HFFc6 (cell line): ENCODE measurements at regions not wholly inside any gene's neighbourhood (a gene's known extent, or its start where the extent isn't known, plus 50 kb on each side); places are given as distances from the start of the nearest gene placed in this dataset.

ENCODE experiments used
- DNase-seq: peaks from one replicate; pipeline ENCODE4 v3.0.0-alpha.2; 2018
- H3K27ac Mint-ChIP-seq: 2 replicates; pipeline ENCODE4 v1.8.0; 2020; ENCODE audit warnings: mild to moderate bottlenecking, mixed read lengths
- H3K27me3 Mint-ChIP-seq: 2 replicates; pipeline ENCODE4 v1.8.0; 2021; ENCODE audit warnings: mild to moderate bottlenecking, moderate library complexity, mixed read lengths; ENCODE audit not compliant: insufficient read depth
- H3K36me3 Mint-ChIP-seq: 2 replicates; pipeline ENCODE4 v1.8.0; 2021; ENCODE audit warnings: low read depth, mixed read lengths
- H3K4me1 Mint-ChIP-seq: 2 replicates; pipeline ENCODE4 v1.8.0; 2020; ENCODE audit warnings: low read depth, mixed read lengths
- H3K4me3 Mint-ChIP-seq: 2 replicates; pipeline ENCODE4 v1.8.0; 2020; ENCODE audit warnings: mild to moderate bottlenecking, moderate library complexity, mixed read lengths
- H3K9me3 Mint-ChIP-seq: 2 replicates; pipeline ENCODE4 v1.8.0; 2020; ENCODE audit warnings: mild to moderate bottlenecking, mixed read lengths
- TF ChIP-seq, protein P1 (sequence below): fragments of 200-600 bp; sonication (generic); IDR thresholded peaks from 2 replicates; pipeline ENCODE4 v1.5.0; 2021; ENCODE audit warnings: antibody characterized with exemption, mild to moderate bottlenecking

DNA sequence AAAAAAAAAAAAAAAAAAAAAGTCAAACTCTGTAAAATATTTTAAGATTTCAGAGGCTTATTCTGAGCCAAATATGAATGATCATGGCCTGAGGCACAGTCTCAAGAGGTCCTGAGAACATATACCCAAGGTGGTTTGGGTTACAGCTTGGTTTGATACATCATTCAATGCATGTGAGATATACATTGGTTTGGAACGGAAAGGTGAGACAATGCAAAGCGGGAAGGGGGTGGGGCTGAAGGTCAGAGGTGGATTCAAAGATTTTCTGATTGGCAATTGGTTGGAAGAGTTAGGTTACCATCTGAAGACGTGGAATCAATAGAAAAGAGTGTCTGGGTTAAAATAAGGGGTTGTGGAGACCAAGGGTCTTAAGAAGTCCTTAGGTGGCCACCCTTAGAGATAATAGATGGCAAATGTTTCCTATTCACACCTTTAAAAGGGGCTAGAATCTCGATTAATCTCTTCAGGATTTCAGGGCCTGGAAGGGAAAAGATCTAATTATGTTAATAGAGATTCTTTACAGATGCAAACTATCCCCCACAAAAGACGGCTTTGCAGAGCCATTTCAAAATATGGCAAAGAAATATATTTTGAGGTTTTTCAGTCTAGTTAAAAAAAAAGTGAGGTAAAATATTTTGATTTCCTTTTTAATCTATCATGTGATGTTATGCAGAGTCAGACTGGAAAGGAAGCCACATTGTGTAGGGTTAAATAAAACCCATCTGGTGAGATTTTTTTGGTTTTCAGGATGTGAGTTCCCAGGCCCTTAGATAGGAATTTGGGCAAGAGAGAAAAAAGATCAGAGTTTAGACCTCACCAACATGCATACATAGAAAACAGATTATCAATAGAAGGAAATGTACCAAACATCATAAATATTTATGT, 173.8 kb upstream of the CNOT2 start:
- H3K27me3 Mint-ChIP-seq = peaks cover 3% of the 10 kb centered on the region; the same call in 1 of the 2 replicates
- H3K4me3 Mint-ChIP-seq = no peak overlapping the region
- peaks cover 5% of the 10 kb centered on the region; the same call in 1 of the 2 replicates for H3K9me3 Mint-ChIP-seq
- TF ChIP-seq, protein P1, sequence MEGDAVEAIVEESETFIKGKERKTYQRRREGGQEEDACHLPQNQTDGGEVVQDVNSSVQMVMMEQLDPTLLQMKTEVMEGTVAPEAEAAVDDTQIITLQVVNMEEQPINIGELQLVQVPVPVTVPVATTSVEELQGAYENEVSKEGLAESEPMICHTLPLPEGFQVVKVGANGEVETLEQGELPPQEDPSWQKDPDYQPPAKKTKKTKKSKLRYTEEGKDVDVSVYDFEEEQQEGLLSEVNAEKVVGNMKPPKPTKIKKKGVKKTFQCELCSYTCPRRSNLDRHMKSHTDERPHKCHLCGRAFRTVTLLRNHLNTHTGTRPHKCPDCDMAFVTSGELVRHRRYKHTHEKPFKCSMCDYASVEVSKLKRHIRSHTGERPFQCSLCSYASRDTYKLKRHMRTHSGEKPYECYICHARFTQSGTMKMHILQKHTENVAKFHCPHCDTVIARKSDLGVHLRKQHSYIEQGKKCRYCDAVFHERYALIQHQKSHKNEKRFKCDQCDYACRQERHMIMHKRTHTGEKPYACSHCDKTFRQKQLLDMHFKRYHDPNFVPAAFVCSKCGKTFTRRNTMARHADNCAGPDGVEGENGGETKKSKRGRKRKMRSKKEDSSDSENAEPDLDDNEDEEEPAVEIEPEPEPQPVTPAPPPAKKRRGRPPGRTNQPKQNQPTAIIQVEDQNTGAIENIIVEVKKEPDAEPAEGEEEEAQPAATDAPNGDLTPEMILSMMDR = no peak
- H3K4me1 Mint-ChIP-seq = no peaks in the 10 kb centered on the region
- H3K27ac Mint-ChIP-seq = no peak overlapping the region
- DNase-seq = no peak
- no peaks in the 10 kb centered on the region for H3K36me3 Mint-ChIP-seq

DNA sequence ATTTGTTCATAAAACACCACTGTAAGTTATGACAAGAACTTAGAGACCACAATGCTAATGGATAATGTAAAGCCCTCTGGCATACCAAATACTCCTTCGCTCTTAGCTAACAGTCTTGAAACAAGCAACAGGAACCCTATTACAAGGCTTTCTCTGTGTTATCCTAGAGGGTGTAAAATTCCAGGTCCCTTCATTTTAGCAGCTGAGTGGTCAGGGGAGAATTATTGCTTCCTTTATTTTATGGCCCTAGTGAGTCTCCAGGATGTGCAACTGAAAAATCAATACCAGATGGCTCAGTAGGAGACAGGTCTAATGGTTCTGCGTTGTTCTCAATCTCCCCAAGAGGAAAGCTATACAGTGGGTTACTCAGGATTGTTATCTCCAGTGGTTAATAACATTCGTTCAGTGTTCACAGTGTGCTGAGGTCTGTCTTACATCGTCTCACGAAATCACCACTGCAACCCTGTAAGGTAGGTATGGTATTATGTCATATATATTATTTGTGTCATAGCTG, 172.7 kb upstream of the CNOT2 start:
- H3K9me3 Mint-ChIP-seq = peaks cover 8% of the 10 kb centered on the region; the same call in 1 of the 2 replicates
- H3K27ac Mint-ChIP-seq = no peak overlapping the region
- no peaks in the 10 kb centered on the region for H3K27me3 Mint-ChIP-seq
- no peak for DNase-seq
- H3K4me1 Mint-ChIP-seq = no peaks in the 10 kb centered on the region
- no peak overlapping the region for H3K4me3 Mint-ChIP-seq
- TF ChIP-seq, protein P1 = no peak
- no peaks in the 10 kb centered on the region for H3K36me3 Mint-ChIP-seq

DNA sequence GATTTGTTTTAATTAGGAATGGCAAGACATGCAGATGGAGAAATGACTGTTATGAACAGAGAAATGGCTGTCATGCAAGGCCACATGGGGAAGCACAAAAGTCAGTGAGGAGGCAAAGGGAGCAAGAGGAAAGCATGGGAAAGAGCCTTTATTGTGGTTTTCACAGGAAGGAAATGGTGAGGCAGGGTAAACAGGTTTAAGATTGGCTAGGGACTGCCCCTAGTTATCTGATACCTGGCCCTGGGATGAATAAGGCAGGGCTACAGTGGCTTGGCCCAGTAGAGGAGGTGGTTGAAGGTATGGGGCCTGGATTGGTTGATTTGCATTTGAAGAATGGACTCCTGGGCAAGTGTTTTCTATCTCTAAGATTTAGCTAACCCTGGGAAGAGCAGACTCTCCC, 168.7 kb upstream of the CNOT2 start:
- Mint-ChIP-seq H3K27me3 (no peaks in the 10 kb centered on the region), H3K27ac (no peak overlapping the region), H3K4me1 (no peaks in the 10 kb centered on the region), H3K4me3 (no peak overlapping the region), H3K36me3 (no peaks in the 10 kb centered on the region), H3K9me3 (peaks cover 20% of the 10 kb centered on the region)
- DNase-seq = no peak
- TF ChIP-seq, protein P1 = no peak

DNA sequence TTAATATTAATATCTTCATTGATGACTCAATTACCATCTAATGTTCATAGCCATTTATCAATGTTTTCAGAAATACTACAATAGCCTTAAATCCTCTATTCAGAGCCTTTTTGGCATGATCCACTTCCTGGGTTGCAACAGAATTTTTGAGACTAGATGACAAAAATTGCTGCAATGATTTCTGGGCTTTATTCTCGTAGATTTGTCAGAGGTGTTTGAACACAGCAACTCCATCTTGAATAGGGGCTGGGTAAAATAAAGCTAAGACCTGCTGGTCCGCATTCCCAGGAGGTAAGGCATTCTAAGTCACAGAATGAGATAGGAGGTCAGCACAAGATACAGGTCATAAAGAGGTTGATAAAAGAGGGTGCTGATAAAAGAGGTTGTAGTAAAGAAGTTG, 165.8 kb upstream of the CNOT2 start:
- Mint-ChIP-seq H3K36me3 (no peaks in the 10 kb centered on the region), H3K27me3 (no peaks in the 10 kb centered on the region), H3K4me3 (no peak overlapping the region), H3K9me3 (peaks cover 17% of the 10 kb centered on the region), H3K27ac (no peak overlapping the region), H3K4me1 (no peaks in the 10 kb centered on the region)
- TF ChIP-seq, protein P1 = no peak
- no peak for DNase-seq

DNA sequence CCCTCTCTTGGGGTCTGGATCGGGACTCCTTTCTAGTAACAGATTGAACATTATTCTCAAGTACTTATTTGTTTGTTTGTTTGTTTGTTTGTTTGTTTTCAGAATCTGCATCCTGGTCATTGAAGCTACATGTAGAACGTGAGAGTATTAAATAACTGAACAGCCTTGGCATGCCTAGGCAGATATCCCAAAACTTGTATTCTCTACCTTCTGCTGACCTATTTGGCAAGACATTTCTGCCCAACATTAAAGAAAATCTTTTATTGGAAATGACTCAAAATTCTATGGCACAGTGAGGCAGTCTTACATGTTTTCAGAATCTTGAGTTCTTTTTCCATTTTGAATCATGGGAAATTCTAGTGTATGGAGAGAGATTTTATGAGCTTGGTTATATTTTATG, 165.1 kb upstream of the CNOT2 start:
- peaks cover 24% of the 10 kb centered on the region for H3K9me3 Mint-ChIP-seq
- no peaks in the 10 kb centered on the region for H3K4me1 Mint-ChIP-seq
- H3K27ac Mint-ChIP-seq = no peak overlapping the region

More for the DNA sequence above, 165.1 kb upstream of the CNOT2 start:
- TF ChIP-seq, protein P1 = no peak
- Mint-ChIP-seq H3K4me3 (no peak overlapping the region), H3K27me3 (no peaks in the 10 kb centered on the region), H3K36me3 (no peaks in the 10 kb centered on the region)
- DNase-seq = no peak
